H9 (cell line): ENCODE measurements at regions not wholly inside any gene's neighbourhood (a gene's known extent, or its start where the extent isn't known, plus 50 kb on each side); places are given as distances from the start of the nearest gene placed in this dataset.

Source experiments
- DNase-seq: peaks from one replicate; pipeline ENCODE4 v3.0.0-alpha.2; 2017
- H2AFZ ChIP-seq: one replicate; pipeline ENCODE4 v1.6.1; 2013; ENCODE audit warnings: mild to moderate bottlenecking, low read length, control low read depth, moderate library complexity
- H2AK5ac ChIP-seq: 2 replicates; pipeline ENCODE4 v1.6.1; 2013; ENCODE audit warnings: low read length, control low read depth, mixed read lengths; ENCODE audit not compliant: insufficient read length
- H2BK120ac ChIP-seq: one replicate; pipeline ENCODE4 v1.6.1; 2013; ENCODE audit warnings: low read depth, mild to moderate bottlenecking, low read length, control low read depth, inconsistent platforms; ENCODE audit not compliant: poor library complexity, severe bottlenecking
- H2BK12ac ChIP-seq: 2 replicates; pipeline ENCODE4 v1.6.1; 2013; ENCODE audit warnings: low read length, control low read depth, mixed read lengths, low read depth; ENCODE audit not compliant: insufficient read length
- H2BK15ac ChIP-seq: 2 replicates; pipeline ENCODE4 v1.6.1; 2013; ENCODE audit warnings: low read depth, low read length, control low read depth
- H2BK20ac ChIP-seq: one replicate; pipeline ENCODE4 v1.6.1; 2013; ENCODE audit warnings: low read depth, mild to moderate bottlenecking, low read length, control low read depth, inconsistent platforms; ENCODE audit not compliant: poor library complexity, severe bottlenecking
- H2BK5ac ChIP-seq: 2 replicates; pipeline ENCODE4 v1.6.1; 2013; ENCODE audit warnings: low read length, control low read depth, mixed read lengths; ENCODE audit not compliant: insufficient read length
- H3K14ac ChIP-seq: 2 replicates; pipeline ENCODE4 v1.6.1; 2013; ENCODE audit warnings: low read length, control low read depth; ENCODE audit not compliant: insufficient read depth
- H3K18ac ChIP-seq: 2 replicates; pipeline ENCODE4 v1.6.1; 2013; ENCODE audit warnings: low read depth, mild to moderate bottlenecking, mixed read lengths, low read length, control low read depth; ENCODE audit not compliant: insufficient read length
- H3K23ac ChIP-seq: 2 replicates; pipeline ENCODE4 v1.6.1; 2013; ENCODE audit warnings: low read length, control low read depth, mixed read lengths, low read depth; ENCODE audit not compliant: insufficient read length
- H3K23me2 ChIP-seq: 2 replicates; pipeline ENCODE4 v1.6.1; 2013; ENCODE audit warnings: low read depth, mild to moderate bottlenecking, mixed read lengths, low read length, control low read depth; ENCODE audit not compliant: insufficient read length, poor library complexity, severe bottlenecking
- H3K27ac ChIP-seq: 2 replicates; pipeline ENCODE4 v1.5.1; 2013; ENCODE audit warnings: low read length, control low read depth, mixed read lengths, low read depth; ENCODE audit not compliant: insufficient read length
- H3K27me3 ChIP-seq: 2 replicates; pipeline ENCODE4 v1.6.1; 2013; ENCODE audit warnings: low read length, control low read depth, inconsistent platforms; ENCODE audit not compliant: insufficient read depth
- H3K4ac ChIP-seq: 2 replicates; pipeline ENCODE4 v1.6.1; 2013; ENCODE audit warnings: low read depth, mild to moderate bottlenecking, control low read depth, inconsistent platforms, low read length, moderate library complexity
- H3K4me1 ChIP-seq: 2 replicates; pipeline ENCODE4 v1.6.1; 2013; ENCODE audit warnings: low read length, control low read depth, inconsistent platforms; ENCODE audit not compliant: insufficient read depth
- H3K4me2 ChIP-seq: 2 replicates; pipeline ENCODE4 v1.6.1; 2013; ENCODE audit warnings: low read length, control low read depth, mixed read lengths; ENCODE audit not compliant: insufficient read length, insufficient read depth
- H3K56ac ChIP-seq: 2 replicates; pipeline ENCODE4 v1.6.1; 2013; ENCODE audit warnings: low read depth, mild to moderate bottlenecking, mixed read lengths, low read length, control low read depth; ENCODE audit not compliant: insufficient read length
- H3K79me1 ChIP-seq: 2 replicates; pipeline ENCODE4 v1.6.1; 2013; ENCODE audit warnings: low read depth, mild to moderate bottlenecking, moderate library complexity, low read length, control low read depth, inconsistent platforms; ENCODE audit not compliant: insufficient read depth, poor library complexity, severe bottlenecking
- H3K79me2 ChIP-seq: 2 replicates; pipeline ENCODE4 v1.6.1; 2013; ENCODE audit warnings: low read length, control low read depth, inconsistent platforms; ENCODE audit not compliant: insufficient read depth
- H3K9ac ChIP-seq: 2 replicates; pipeline ENCODE4 v1.6.1; 2013; ENCODE audit warnings: low read length, control low read depth, mixed read lengths; ENCODE audit not compliant: insufficient read length; ENCODE audit errors: extremely low read depth
- H3K9me3 ChIP-seq: one replicate; pipeline ENCODE4 v1.6.1; 2013; ENCODE audit warnings: low read depth, low read length, inconsistent platforms; ENCODE audit not compliant: control insufficient read depth
- H3T11ph ChIP-seq: one replicate; pipeline ENCODE4 v1.6.1; 2013; ENCODE audit warnings: mild to moderate bottlenecking, low read length, control low read depth, inconsistent platforms
- H4K20me1 ChIP-seq: one replicate; pipeline ENCODE4 v1.6.1; 2013; ENCODE audit not compliant: control insufficient read depth, insufficient read length, insufficient read depth
- H4K5ac ChIP-seq: 2 replicates; pipeline ENCODE4 v1.6.1; 2013; ENCODE audit warnings: low read depth, mild to moderate bottlenecking, mixed read lengths, low read length, control low read depth; ENCODE audit not compliant: insufficient read length
- H4K8ac ChIP-seq: replicated peaks from 2 replicates; pipeline ENCODE4 v1.6.1; 2013; ENCODE audit warnings: low read length, control low read depth, mixed read lengths, low read depth; ENCODE audit not compliant: insufficient read length
- H4K91ac ChIP-seq: 2 replicates; pipeline ENCODE4 v1.6.1; 2013; ENCODE audit warnings: low read depth, mild to moderate bottlenecking, moderate library complexity, mixed read lengths, low read length, control low read depth; ENCODE audit not compliant: insufficient read length
- H3K27ac Mint-ChIP-seq, 3 experiments: 2 replicates in 2 of 3; 3 replicates in 1 of 3; pipeline ENCODE4 v1.8.0; 2020 to 2021; ENCODE audit warnings: mixed read lengths in 3 of 3, mild to moderate bottlenecking in 1 of 3, moderate library complexity in 1 of 3
- H3K27me3 Mint-ChIP-seq: 2 replicates; pipeline ENCODE4 v1.8.0; 2021; ENCODE audit warnings: low read depth, mild to moderate bottlenecking, moderate library complexity, mixed read lengths
- H3K36me3 Mint-ChIP-seq, 3 experiments: 2 replicates in 2 of 3; 3 replicates in 1 of 3; pipeline ENCODE4 v1.8.0; 2020 to 2021; ENCODE audit warnings: low read depth in 3 of 3, mixed read lengths in 3 of 3; ENCODE audit not compliant: insufficient read depth in 1 of 3
- H3K4me1 Mint-ChIP-seq, 2 experiments: 2 replicates each; pipeline ENCODE4 v1.8.0; 2020; ENCODE audit warnings: mixed read lengths in 2 of 2
- H3K4me3 Mint-ChIP-seq, 2 experiments: 2 replicates in 1 of 2; 3 replicates in 1 of 2; pipeline ENCODE4 v1.8.0; 2020 to 2021; ENCODE audit warnings: mild to moderate bottlenecking in 2 of 2, mixed read lengths in 2 of 2, moderate library complexity in 1 of 2
- H3K9me3 Mint-ChIP-seq, 2 experiments: 2 replicates in 1 of 2; 3 replicates in 1 of 2; pipeline ENCODE4 v1.8.0; 2020; ENCODE audit warnings: mild to moderate bottlenecking in 2 of 2, mixed read lengths in 2 of 2, moderate library complexity in 1 of 2
- WGBS: extraction: QIAGEN DNeasy Blood & Tissue Kit; methylation state at CpG from one replicate; pipeline ENCODE4 v1.1.7; 2013; ENCODE audit warnings: missing lambda C conversion rate, low lambda C conversion rate, mixed read lengths; ENCODE audit not compliant: insufficient read length; ENCODE audit errors: extremely low coverage; 5-methylcytosine and 5-hydroxymethylcytosine counted together
- TF ChIP-seq, protein P1 (sequence below): fragments of 200-600 bp; sonication (generic); conservative IDR thresholded peaks from 3 replicates; pipeline ENCODE4 v1.8.0; 2021; ENCODE audit warnings: antibody characterized with exemption, mild to moderate bottlenecking

DNA sequence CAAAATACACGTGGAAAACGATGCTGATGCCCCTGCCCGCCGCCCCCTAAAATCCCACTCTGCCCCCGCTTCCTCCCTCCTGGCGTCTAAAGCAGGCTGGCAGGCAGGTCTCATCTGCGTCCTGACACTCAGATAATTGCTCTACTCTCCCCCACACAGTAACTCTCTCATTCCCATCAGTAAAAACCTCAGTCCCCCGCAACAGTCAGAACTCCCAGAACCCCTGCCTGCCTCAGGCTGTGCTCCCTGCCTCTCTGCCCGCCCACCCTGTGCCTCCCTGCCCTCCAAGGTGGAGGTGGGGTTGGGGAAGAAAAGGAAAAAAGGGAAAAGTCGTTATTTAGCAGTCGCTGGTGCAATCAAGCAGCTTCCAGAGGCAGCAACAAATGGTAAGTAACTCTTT is 473.7 kb downstream of the EFNB2 start:
- Mint-ChIP-seq H3K36me3 (peaks cover 0 to 3% (median 0%) of the 10 kb centered on the region in 3 experiments; a peak in 2 of 7 replicates), H3K27ac (peak overlapping the region in 1 of 3 experiments; percentile 36; a peak in 2 of 7 replicates), H3K4me1 (peaks cover 0 to 3% of the 10 kb centered on the region in 2 experiments; a peak in 1 of 4 replicates), H3K9me3 (no peaks in the 10 kb centered on the region), H3K27me3 (no peaks in the 10 kb centered on the region), H3K4me3 (no peak overlapping the region)
- no peak overlapping the region for H2AK5ac ChIP-seq
- no peak overlapping the region for H3K4me2 ChIP-seq
- no peak overlapping the region for H2AFZ ChIP-seq
- TF ChIP-seq, protein P1, sequence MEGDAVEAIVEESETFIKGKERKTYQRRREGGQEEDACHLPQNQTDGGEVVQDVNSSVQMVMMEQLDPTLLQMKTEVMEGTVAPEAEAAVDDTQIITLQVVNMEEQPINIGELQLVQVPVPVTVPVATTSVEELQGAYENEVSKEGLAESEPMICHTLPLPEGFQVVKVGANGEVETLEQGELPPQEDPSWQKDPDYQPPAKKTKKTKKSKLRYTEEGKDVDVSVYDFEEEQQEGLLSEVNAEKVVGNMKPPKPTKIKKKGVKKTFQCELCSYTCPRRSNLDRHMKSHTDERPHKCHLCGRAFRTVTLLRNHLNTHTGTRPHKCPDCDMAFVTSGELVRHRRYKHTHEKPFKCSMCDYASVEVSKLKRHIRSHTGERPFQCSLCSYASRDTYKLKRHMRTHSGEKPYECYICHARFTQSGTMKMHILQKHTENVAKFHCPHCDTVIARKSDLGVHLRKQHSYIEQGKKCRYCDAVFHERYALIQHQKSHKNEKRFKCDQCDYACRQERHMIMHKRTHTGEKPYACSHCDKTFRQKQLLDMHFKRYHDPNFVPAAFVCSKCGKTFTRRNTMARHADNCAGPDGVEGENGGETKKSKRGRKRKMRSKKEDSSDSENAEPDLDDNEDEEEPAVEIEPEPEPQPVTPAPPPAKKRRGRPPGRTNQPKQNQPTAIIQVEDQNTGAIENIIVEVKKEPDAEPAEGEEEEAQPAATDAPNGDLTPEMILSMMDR = no peak
- H4K5ac ChIP-seq = no peak overlapping the region
- no peaks in the 10 kb centered on the region for H3K27me3 ChIP-seq
- H3K18ac ChIP-seq = no peak overlapping the region
- H2BK12ac ChIP-seq = no peak overlapping the region
- no peaks in the 10 kb centered on the region for H4K20me1 ChIP-seq
- H4K8ac ChIP-seq = no peak overlapping the region
- H3K9ac ChIP-seq = no peak overlapping the region
- H2BK15ac ChIP-seq = no peak overlapping the region
- no peak overlapping the region for H3K27ac ChIP-seq
- H3K23me2 ChIP-seq = no peaks in the 10 kb centered on the region
- no peak overlapping the region for H2BK5ac ChIP-seq
- H3K79me1 ChIP-seq = no peaks in the 10 kb centered on the region
- H3K9me3 ChIP-seq = no peaks in the 10 kb centered on the region
- H3K14ac ChIP-seq = no peak overlapping the region
- H3K79me2 ChIP-seq = no peaks in the 10 kb centered on the region
- DNase-seq = no peak
- H3K4me1 ChIP-seq = no peaks in the 10 kb centered on the region
- H2BK120ac ChIP-seq = no peak overlapping the region
- no CpG with 5 or more reads among the region's 11 CpGs for WGBS
- H3K56ac ChIP-seq = no peak overlapping the region
- no peak overlapping the region for H3K4ac ChIP-seq
- no peak overlapping the region for H2BK20ac ChIP-seq
- H4K91ac ChIP-seq = no peak overlapping the region
- no peak overlapping the region for H3T11ph ChIP-seq
- no peak overlapping the region for H3K23ac ChIP-seq
